Mesenchymal stem cell (in vitro differentiated cells and primary cell): ENCODE measurements at regions not wholly inside any gene's neighbourhood (a gene's known extent, or its start where the extent isn't known, plus 50 kb on each side); places are given as distances from the start of the nearest gene placed in this dataset.

Experiments used
- DNase-seq: peaks from one replicate; pipeline ENCODE4 v3.0.0-alpha.2; 2013
- H2AFZ ChIP-seq: one replicate; pipeline ENCODE4 v1.6.1; 2013; ENCODE audit warnings: low read depth, mild to moderate bottlenecking, control low read depth, inconsistent platforms, low read length, moderate library complexity
- H2AK5ac ChIP-seq: 2 replicates; pipeline ENCODE4 v1.6.1; 2013; ENCODE audit warnings: low read length, moderate library complexity, mild to moderate bottlenecking, inconsistent platforms; ENCODE audit not compliant: severe bottlenecking
- H2BK120ac ChIP-seq: one replicate; pipeline ENCODE4 v1.6.1; 2013; ENCODE audit warnings: low read depth, mild to moderate bottlenecking, inconsistent platforms, low read length, moderate library complexity
- H2BK12ac ChIP-seq, 2 experiments: one replicate each; pipeline ENCODE4 v1.6.1; 2013; ENCODE audit warnings: inconsistent platforms in 2 of 2, low read length in 2 of 2, mild to moderate bottlenecking in 2 of 2, moderate library complexity in 2 of 2, control low read depth in 1 of 2
- H2BK15ac ChIP-seq: one replicate; pipeline ENCODE4 v1.6.1; 2013; ENCODE audit warnings: mild to moderate bottlenecking, low read depth, inconsistent platforms; ENCODE audit not compliant: poor library complexity, severe bottlenecking
- H2BK5ac ChIP-seq: 2 replicates; pipeline ENCODE4 v1.6.1; 2013; ENCODE audit warnings: low read depth, mild to moderate bottlenecking, low read length, control low read depth, inconsistent platforms; ENCODE audit not compliant: poor library complexity, severe bottlenecking
- H3K14ac ChIP-seq, 2 experiments: one replicate each; pipeline ENCODE4 v1.6.1; 2013; ENCODE audit warnings: inconsistent platforms in 2 of 2, low read length in 2 of 2, control low read depth in 1 of 2, mild to moderate bottlenecking in 1 of 2, moderate library complexity in 1 of 2
- H3K18ac ChIP-seq, 2 experiments: one replicate each; pipeline ENCODE4 v1.6.1; 2013; ENCODE audit warnings: inconsistent platforms in 2 of 2, low read length in 2 of 2, control low read depth in 1 of 2, low read depth in 1 of 2, mild to moderate bottlenecking in 1 of 2
- H3K23ac ChIP-seq, 2 experiments: one replicate each; pipeline ENCODE4 v1.6.1; 2013; ENCODE audit warnings: inconsistent platforms in 2 of 2, low read length in 2 of 2, mild to moderate bottlenecking in 2 of 2, moderate library complexity in 2 of 2, control low read depth in 1 of 2
- H3K27ac ChIP-seq: 2 replicates; pipeline ENCODE4 v1.5.1; 2013; ENCODE audit warnings: mild to moderate bottlenecking, moderate library complexity, low read length, control low read depth, inconsistent platforms; ENCODE audit not compliant: poor library complexity, severe bottlenecking
- H3K27me3 ChIP-seq, 2 experiments: 2 replicates each; pipeline versions ENCODE4 v1.6.1 to v1.7.0; 2013; ENCODE audit warnings: low read length in 2 of 2, mild to moderate bottlenecking in 2 of 2, moderate library complexity in 2 of 2, control low read depth in 1 of 2, inconsistent platforms in 1 of 2; ENCODE audit not compliant: control insufficient read depth in 1 of 2, insufficient read depth in 1 of 2
- H3K36me3 ChIP-seq, 2 experiments: 2 replicates each; pipeline versions ENCODE4 v1.6.1 to v1.7.0; 2013; ENCODE audit warnings: low read length in 2 of 2, control low read depth in 1 of 2, inconsistent platforms in 1 of 2, low read depth in 1 of 2, mild to moderate bottlenecking in 1 of 2; ENCODE audit not compliant: insufficient read depth in 2 of 2, control insufficient read depth in 1 of 2
- H3K4ac ChIP-seq, 2 experiments: one replicate each; pipeline ENCODE4 v1.6.1; 2013; ENCODE audit warnings: inconsistent platforms in 2 of 2, low read length in 2 of 2, mild to moderate bottlenecking in 2 of 2, moderate library complexity in 2 of 2, control low read depth in 1 of 2, low read depth in 1 of 2
- H3K4me1 ChIP-seq: 2 replicates; pipeline ENCODE4 v1.6.1; 2013; ENCODE audit warnings: low read depth, low read length, control low read depth; ENCODE audit not compliant: control insufficient read depth, insufficient read depth
- H3K4me2 ChIP-seq: 2 replicates; pipeline ENCODE4 v1.6.1; 2013; ENCODE audit warnings: low read length, mild to moderate bottlenecking, inconsistent platforms; ENCODE audit not compliant: poor library complexity, severe bottlenecking
- H3K4me3 ChIP-seq, 2 experiments: 2 replicates each; pipeline versions ENCODE4 v1.5.1 to v1.7.0; 2013; ENCODE audit warnings: low read length in 2 of 2, mild to moderate bottlenecking in 2 of 2, control low read depth in 1 of 2, low read depth in 1 of 2; ENCODE audit not compliant: insufficient read depth in 1 of 2
- H3K79me1 ChIP-seq: replicated peaks from 2 replicates; pipeline ENCODE4 v1.6.1; 2013; ENCODE audit warnings: mild to moderate bottlenecking, control low read depth, low read length, inconsistent platforms; ENCODE audit not compliant: poor library complexity, severe bottlenecking
- H3K9ac ChIP-seq: 2 replicates; pipeline ENCODE4 v1.7.0; 2013; ENCODE audit warnings: mild to moderate bottlenecking, low read length, moderate library complexity
- H3K9me3 ChIP-seq: 2 replicates; pipeline ENCODE4 v1.7.0; 2013; ENCODE audit warnings: mild to moderate bottlenecking, low read length; ENCODE audit not compliant: control insufficient read depth
- H4K8ac ChIP-seq: one replicate; pipeline ENCODE4 v1.6.1; 2013; ENCODE audit warnings: inconsistent platforms, mild to moderate bottlenecking, low read length, moderate library complexity
- H4K91ac ChIP-seq: one replicate; pipeline ENCODE4 v1.6.1; 2013; ENCODE audit warnings: mild to moderate bottlenecking, low read length, inconsistent platforms
- WGBS: methylation state at CpG from one replicate; pipeline ENCODE4 v1.1.7; 2013; ENCODE audit warnings: mixed read lengths; 5-methylcytosine and 5-hydroxymethylcytosine counted together

- H3K4me3 ChIP-seq = no peak overlapping the region
Measured at GRCh38 chr22:48980409-48980808, 847.3 kb downstream of the BRD1 start.

DNA sequence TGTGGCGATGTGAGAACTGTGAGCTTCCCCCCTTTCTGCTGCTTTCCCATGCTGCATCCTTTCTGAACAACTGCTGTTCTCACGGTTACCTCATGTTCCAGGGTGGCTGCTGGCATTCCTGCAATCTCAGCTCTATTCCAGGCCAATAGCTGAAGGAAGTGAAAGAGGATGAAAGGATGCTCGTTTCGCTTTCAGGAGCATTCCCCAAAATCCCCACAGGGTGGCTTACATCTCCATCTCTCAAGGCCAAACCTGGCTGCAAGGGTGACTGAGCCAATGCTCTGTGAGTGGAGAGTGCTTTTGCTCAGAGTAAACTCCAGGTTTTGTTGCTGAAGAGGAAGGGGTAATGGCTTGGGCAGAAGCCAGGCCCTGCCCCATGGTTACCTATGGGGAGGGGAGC is 848.2 kb downstream of the BRD1 start:
- no peak overlapping the region for H4K91ac ChIP-seq
- H3K79me1 ChIP-seq = no peaks in the 10 kb centered on the region
- H3K4ac ChIP-seq = no peak overlapping the region
- no peak overlapping the region for H3K14ac ChIP-seq
- no peak overlapping the region for H3K9ac ChIP-seq
- H3K4me2 ChIP-seq = no peak overlapping the region
- no peak overlapping the region for H2BK5ac ChIP-seq
- peaks cover 0 to 19% of the 10 kb centered on the region in 2 experiments for H3K27me3 ChIP-seq
- H3K27ac ChIP-seq = no peak overlapping the region
- H3K23ac ChIP-seq = no peak overlapping the region
- H2BK120ac ChIP-seq = no peak overlapping the region
- H3K4me3 ChIP-seq = no peak overlapping the region
- WGBS = 51% methylated on average over 3 of the region's 4 CpGs
- no peak overlapping the region for H2BK12ac ChIP-seq
- H2AFZ ChIP-seq = no peak overlapping the region
- H2BK15ac ChIP-seq = no peak overlapping the region
- no peaks in the 10 kb centered on the region for H3K9me3 ChIP-seq
- H2AK5ac ChIP-seq = no peak overlapping the region
- H3K4me1 ChIP-seq = no peaks in the 10 kb centered on the region
- no peak overlapping the region for H3K18ac ChIP-seq
- H4K8ac ChIP-seq = no peak overlapping the region
- no peaks in the 10 kb centered on the region for H3K36me3 ChIP-seq
- DNase-seq = no peak

More at GRCh38 chr22:48980409-48980808, 847.3 kb downstream of the BRD1 start:
- Histone ChIP-seq H4K8ac (no peak overlapping the region), H2BK15ac (no peak overlapping the region), H3K27ac (no peak overlapping the region), H3K9ac (no peak overlapping the region), H3K36me3 (no peaks in the 10 kb centered on the region), H3K79me1 (no peaks in the 10 kb centered on the region), H3K4ac (no peak overlapping the region), H3K9me3 (no peaks in the 10 kb centered on the region), H4K91ac (no peak overlapping the region), H2AFZ (no peak overlapping the region), H2BK120ac (no peak overlapping the region), H3K4me1 (no peaks in the 10 kb centered on the region), H2AK5ac (no peak overlapping the region), H3K4me2 (no peak overlapping the region), H3K18ac (no peak overlapping the region), H3K14ac (no peak overlapping the region), H3K27me3 (peaks cover 0 to 19% of the 10 kb centered on the region in 2 experiments), H2BK12ac (no peak overlapping the region), H2BK5ac (no peak overlapping the region), H3K23ac (no peak overlapping the region)
- WGBS = 86% methylated on average over 14 of the region's 14 CpGs
- DNase-seq = no peak

GRCh38 chr22:48976556-48977535 is 850.8 kb downstream of the BRD1 start:
- Histone ChIP-seq H3K27me3 (peaks cover 0 to 19% of the 10 kb centered on the region in 2 experiments), H3K4me1 (no peaks in the 10 kb centered on the region), H3K36me3 (no peaks in the 10 kb centered on the region), H2AFZ (no peak overlapping the region), H4K91ac (no peak overlapping the region), H2AK5ac (no peak overlapping the region), H3K4me2 (no peak overlapping the region), H3K27ac (no peak overlapping the region), H2BK12ac (no peak overlapping the region), H3K9ac (no peak overlapping the region), H3K18ac (no peak overlapping the region), H3K23ac (no peak overlapping the region), H3K4me3 (no peak overlapping the region), H3K9me3 (no peaks in the 10 kb centered on the region), H2BK15ac (no peak overlapping the region), H3K4ac (no peak overlapping the region), H3K79me1 (no peaks in the 10 kb centered on the region), H2BK120ac (no peak overlapping the region), H4K8ac (no peak overlapping the region), H3K14ac (no peak overlapping the region), H2BK5ac (no peak overlapping the region)
- 69% methylated on average over 19 of the region's 20 CpGs for WGBS
- DNase-seq = no peak

- H2AK5ac ChIP-seq = no peak overlapping the region
- no peak overlapping the region for H2BK15ac ChIP-seq
- H3K18ac ChIP-seq = no peak overlapping the region
- H2BK120ac ChIP-seq = no peak overlapping the region
- no peak overlapping the region for H2BK12ac ChIP-seq
- H3K4ac ChIP-seq = no peak overlapping the region
- no peak overlapping the region for H3K23ac ChIP-seq
- no peaks in the 10 kb centered on the region for H3K9me3 ChIP-seq
- no peak overlapping the region for H4K91ac ChIP-seq
- no peak overlapping the region for H2BK5ac ChIP-seq
- H2AFZ ChIP-seq = no peak overlapping the region
- no peak for DNase-seq
- 60% methylated on average over 1 of the region's 3 CpGs for WGBS
- no peaks in the 10 kb centered on the region for H3K79me1 ChIP-seq
- peaks cover 0 to 11% of the 10 kb centered on the region in 2 experiments for H3K27me3 ChIP-seq
- no peak overlapping the region for H3K14ac ChIP-seq
- no peak overlapping the region for H3K4me3 ChIP-seq
- no peaks in the 10 kb centered on the region for H3K4me1 ChIP-seq
- no peak overlapping the region for H4K8ac ChIP-seq
- no peak overlapping the region for H3K9ac ChIP-seq
- H3K36me3 ChIP-seq = no peaks in the 10 kb centered on the region
- no peak overlapping the region for H3K27ac ChIP-seq
- no peak overlapping the region for H3K4me2 ChIP-seq
Measured at GRCh38 chr22:48975886-48976285, 851.8 kb downstream of the BRD1 start.
